ENCODE measurements at regions not wholly inside any gene's neighbourhood (a gene's known extent, or its start where the extent isn't known, plus 50 kb on each side); places are given as distances from the start of the nearest gene placed in this dataset.

GRCh38 chr13:32905864-32906180, 110.4 kb upstream of the KL start:
- peak in 14 of 56 donors; percentile 4 to 63 (median 23) for DNase-seq

- no peak for DNase-seq
These were observed 109.0 kb upstream of the KL start for GRCh38 chr13:32907211-32907610.

GRCh38 chr13:32910530-32910929, 105.7 kb upstream of the KL start:
- DNase-seq: no peak

- DNase-seq: peak in 5 of 56 donors; percentile 8 to 33 (median 26)
These were observed 104.7 kb upstream of the KL start for GRCh38 chr13:32911506-32911905.

- DNase-seq: no peak
These were observed 101.5 kb upstream of the KL start for GRCh38 chr13:32914686-32915085.

GRCh38 chr13:32917504-32917903, 98.7 kb upstream of the KL start:
- no peak for DNase-seq

- DNase-seq: no peak
These were observed 92.5 kb upstream of the KL start for GRCh38 chr13:32923725-32924124.

GRCh38 chr13:32924886-32925285, 91.3 kb upstream of the KL start:
- no peak for DNase-seq

GRCh38 chr13:32925506-32925905, 90.7 kb upstream of the KL start:
- DNase-seq: no peak

GRCh38 chr13:32932376-32932775, 83.8 kb upstream of the KL start:
- no peak for DNase-seq

- no peak for DNase-seq
These were observed 79.5 kb upstream of the KL start for GRCh38 chr13:32936716-32937115.

- no peak for DNase-seq
These were observed 77.9 kb upstream of the KL start for GRCh38 chr13:32938314-32938713.

GRCh38 chr13:32938907-32939306, 77.3 kb upstream of the KL start:
- no peak for DNase-seq

- peak in 15 of 56 donors; percentile 1 to 32 (median 9) for DNase-seq
These were observed 75.6 kb upstream of the KL start for GRCh38 chr13:32940601-32941000.

GRCh38 chr13:32941368-32941767, 74.9 kb upstream of the KL start:
- DNase-seq: no peak

- DNase-seq: no peak
These were observed 69.7 kb upstream of the KL start for GRCh38 chr13:32946558-32946957.

GRCh38 chr13:32947411-32948276, 68.6 kb upstream of the KL start:
- DNase-seq: peak in 18 of 56 donors; percentile 2 to 54 (median 12)

GRCh38 chr13:32949820-32950219, 66.4 kb upstream of the KL start:
- no peak for DNase-seq

- DNase-seq: no peak
These were observed 64.6 kb upstream of the KL start for GRCh38 chr13:32951580-32951979.

GRCh38 chr13:32955881-32956594, 60.2 kb upstream of the KL start:
- DNase-seq: no peak

- no peak for DNase-seq
These were observed 59.7 kb upstream of the KL start for GRCh38 chr13:32956595-32956933.

GRCh38 chr13:32960626-32961025, 55.6 kb upstream of the KL start:
- no peak for DNase-seq

GRCh38 chr13:32961724-32962123, 54.5 kb upstream of the KL start:
- DNase-seq: no peak
